Neural cell (in vitro differentiated cells): ENCODE measurements at regions not wholly inside any gene's neighbourhood (a gene's known extent, or its start where the extent isn't known, plus 50 kb on each side); places are given as distances from the start of the nearest gene placed in this dataset.

Experiments used
- H2AFZ ChIP-seq: fragments of 200-600, 300-800 bp; sonication (generic), shearing (Covaris generic); 2 replicates; pipeline ENCODE4 v1.6.0; 2014; ENCODE audit warnings: low read depth, mild to moderate bottlenecking, antibody characterized with exemption, low read length, moderate library complexity
- H3F3A ChIP-seq: fragments of 200-600 bp; shearing (Covaris generic); 2 replicates; pipeline ENCODE4 v1.6.1; 2016; ENCODE audit warnings: mild to moderate bottlenecking, moderate library complexity, mixed read lengths, antibody characterized with exemption, low read length; ENCODE audit not compliant: insufficient read depth, poor library complexity, severe bottlenecking
- H3K27ac ChIP-seq: fragments of 200-600, 300-800 bp; sonication (generic), shearing (Covaris generic); 2 replicates; pipeline ENCODE4 v1.5.1; 2014; ENCODE audit warnings: mild to moderate bottlenecking, low read length, moderate library complexity
- H3K27me3 ChIP-seq: fragments of 300-800, 200-600 bp; sonication (generic), shearing (Covaris generic); 2 replicates; pipeline ENCODE4 v1.6.0; 2014; ENCODE audit warnings: mild to moderate bottlenecking, low read depth, low read length, moderate library complexity; ENCODE audit not compliant: insufficient read depth
- H3K36me3 ChIP-seq: fragments of 300-800, 200-600 bp; sonication (generic), shearing (Covaris generic); 2 replicates; pipeline ENCODE4 v1.5.1; 2014; ENCODE audit warnings: mild to moderate bottlenecking, antibody characterized with exemption, low read length, moderate library complexity; ENCODE audit not compliant: insufficient read depth
- H3K4me2 ChIP-seq: fragments of 300-800, 200-600 bp; sonication (generic), shearing (Covaris generic); 2 replicates; pipeline ENCODE4 v1.6.0; 2014; ENCODE audit warnings: mild to moderate bottlenecking, low read length
- H3K4me3 ChIP-seq: fragments of 300-800, 200-600 bp; sonication (generic), shearing (Covaris generic); 2 replicates; pipeline ENCODE4 v1.5.1; 2014; ENCODE audit warnings: mild to moderate bottlenecking, low read length, moderate library complexity
- H3K79me2 ChIP-seq: fragments of 200-600 bp; shearing (Covaris generic); replicated peaks from 2 replicates; pipeline ENCODE4 v1.6.0; 2014; ENCODE audit warnings: mild to moderate bottlenecking, low read length, moderate library complexity; ENCODE audit not compliant: insufficient read depth
- H3K9ac ChIP-seq: fragments of 300-800, 200-600 bp; sonication (generic), shearing (Covaris generic); 2 replicates; pipeline ENCODE4 v1.6.1; 2016; ENCODE audit warnings: mild to moderate bottlenecking, low read length, mixed read lengths
- H3K9me2 ChIP-seq: fragments of 200-600 bp; shearing (Covaris generic); 2 replicates; pipeline ENCODE4 v1.6.1; 2016; ENCODE audit warnings: mild to moderate bottlenecking, low read length, mixed read lengths; ENCODE audit not compliant: insufficient read depth
- H3K9me3 ChIP-seq: fragments of 200-600, 300-800 bp; sonication (generic), shearing (Covaris generic); 2 replicates; pipeline ENCODE4 v1.6.1; 2016; ENCODE audit warnings: mild to moderate bottlenecking, mixed run types, low read length, moderate library complexity, mixed read lengths
- H4K20me1 ChIP-seq: fragments of 200-600 bp; shearing (Covaris generic); 2 replicates; pipeline ENCODE4 v1.6.1; 2016; ENCODE audit warnings: mild to moderate bottlenecking, mixed run types; ENCODE audit not compliant: insufficient read depth
- EP300 ChIP-seq: fragments of 450-650 bp; conservative IDR thresholded peaks from 2 replicates; pipeline ENCODE4 v1.6.1; 2014; ENCODE audit warnings: antibody characterized with exemption, mild to moderate bottlenecking, moderate library complexity; ENCODE audit not compliant: poor library complexity, severe bottlenecking
- EZH2 ChIP-seq: fragments of 200-600, 300-800 bp; shearing (Covaris generic), sonication (generic); IDR thresholded peaks from 2 replicates; pipeline ENCODE4 v1.6.1; 2014; ENCODE audit warnings: antibody characterized with exemption, low read length, borderline replicate concordance, mild to moderate bottlenecking; ENCODE audit not compliant: insufficient read depth, poor library complexity, severe bottlenecking
- MXI1 ChIP-seq: fragments of 450-650 bp; conservative IDR thresholded peaks from 2 replicates; pipeline ENCODE4 v1.6.1; 2014; ENCODE audit warnings: antibody characterized with exemption, mild to moderate bottlenecking; ENCODE audit not compliant: poor library complexity, severe bottlenecking
- POLR2AphosphoS5 ChIP-seq: IDR thresholded peaks from 2 replicates; pipeline ENCODE4 v1.6.1; 2012
- RAD21 ChIP-seq: fragments of 450-650 bp; conservative IDR thresholded peaks from 2 replicates; pipeline ENCODE4 v1.6.1; 2014; ENCODE audit warnings: antibody characterized with exemption, mild to moderate bottlenecking, moderate library complexity
- REST ChIP-seq: IDR thresholded peaks from 2 replicates; pipeline ENCODE4 v1.6.1; 2012; ENCODE audit warnings: borderline replicate concordance
- SMC3 ChIP-seq: fragments of 450-650 bp; conservative IDR thresholded peaks from 2 replicates; pipeline ENCODE4 v1.6.1; 2014; ENCODE audit warnings: antibody characterized with exemption, mild to moderate bottlenecking, moderate library complexity; ENCODE audit not compliant: poor library complexity
- TAF1 ChIP-seq: IDR thresholded peaks from 2 replicates; pipeline ENCODE4 v1.6.1; 2012; ENCODE audit warnings: low read depth
- TF ChIP-seq, protein P1 (sequence below): fragments of 450-650 bp; IDR thresholded peaks from 2 replicates; pipeline ENCODE4 v1.5.1; 2014; ENCODE audit warnings: antibody characterized with exemption, mild to moderate bottlenecking, moderate library complexity; ENCODE audit not compliant: poor library complexity, severe bottlenecking

GRCh38 chr17:70296456-70296855 lies 127.1 kb downstream of the KCNJ2 start:
- no peaks in the 10 kb centered on the region for H4K20me1 ChIP-seq
- H3K4me3 ChIP-seq, result no peak overlapping the region
- H3K9me2 ChIP-seq, result no peaks in the 10 kb centered on the region
- H2AFZ ChIP-seq, result no peak overlapping the region
- TF ChIP-seq RAD21, result no peak
- TF ChIP-seq EZH2, result no peak
- TF ChIP-seq REST, result no peak
- no peak for TF ChIP-seq SMC3
- no peaks in the 10 kb centered on the region for H3K27me3 ChIP-seq
- no peaks in the 10 kb centered on the region for H3K9me3 ChIP-seq
- no peak overlapping the region for H3K4me2 ChIP-seq
- H3K79me2 ChIP-seq, result no peaks in the 10 kb centered on the region
- H3K9ac ChIP-seq, result no peak overlapping the region
- no peak overlapping the region for H3K27ac ChIP-seq
- H3F3A ChIP-seq, result no peaks in the 10 kb centered on the region
- H3K36me3 ChIP-seq, result no peaks in the 10 kb centered on the region

DNA sequence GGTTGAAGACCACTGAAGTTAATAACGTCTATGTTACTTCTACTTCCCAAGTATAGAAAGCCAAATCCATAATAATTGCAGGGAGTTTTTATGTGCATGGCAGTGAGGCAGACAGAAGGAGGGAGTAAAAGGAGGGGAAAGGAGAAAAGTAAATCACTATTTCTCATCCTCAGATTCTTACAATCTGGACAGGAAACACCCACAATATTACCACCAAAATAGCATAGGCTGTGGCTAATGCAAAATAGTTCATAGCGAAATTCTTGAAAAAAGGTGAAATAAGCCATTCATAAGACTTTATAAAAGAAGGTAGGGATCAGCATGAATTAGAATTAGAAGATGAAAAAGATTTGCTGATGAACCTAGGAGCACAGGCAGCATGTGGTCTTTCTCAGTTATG lies 128.1 kb downstream of the KCNJ2 start:
- Histone ChIP-seq H3K27me3 (no peaks in the 10 kb centered on the region), H3F3A (no peaks in the 10 kb centered on the region), H3K9me3 (no peaks in the 10 kb centered on the region), H2AFZ (no peak overlapping the region), H3K9ac (no peak overlapping the region), H3K9me2 (no peaks in the 10 kb centered on the region), H3K27ac (no peak overlapping the region), H3K4me3 (no peak overlapping the region), H4K20me1 (no peaks in the 10 kb centered on the region), H3K79me2 (no peaks in the 10 kb centered on the region), H3K36me3 (no peaks in the 10 kb centered on the region), H3K4me2 (no peak overlapping the region)
- TF ChIP-seq TAF1 (no peak), RAD21 (no peak), MXI1 (no peak), EZH2 (no peak), SMC3 (no peak), POLR2AphosphoS5 (no peak)
- TF ChIP-seq, protein P1, sequence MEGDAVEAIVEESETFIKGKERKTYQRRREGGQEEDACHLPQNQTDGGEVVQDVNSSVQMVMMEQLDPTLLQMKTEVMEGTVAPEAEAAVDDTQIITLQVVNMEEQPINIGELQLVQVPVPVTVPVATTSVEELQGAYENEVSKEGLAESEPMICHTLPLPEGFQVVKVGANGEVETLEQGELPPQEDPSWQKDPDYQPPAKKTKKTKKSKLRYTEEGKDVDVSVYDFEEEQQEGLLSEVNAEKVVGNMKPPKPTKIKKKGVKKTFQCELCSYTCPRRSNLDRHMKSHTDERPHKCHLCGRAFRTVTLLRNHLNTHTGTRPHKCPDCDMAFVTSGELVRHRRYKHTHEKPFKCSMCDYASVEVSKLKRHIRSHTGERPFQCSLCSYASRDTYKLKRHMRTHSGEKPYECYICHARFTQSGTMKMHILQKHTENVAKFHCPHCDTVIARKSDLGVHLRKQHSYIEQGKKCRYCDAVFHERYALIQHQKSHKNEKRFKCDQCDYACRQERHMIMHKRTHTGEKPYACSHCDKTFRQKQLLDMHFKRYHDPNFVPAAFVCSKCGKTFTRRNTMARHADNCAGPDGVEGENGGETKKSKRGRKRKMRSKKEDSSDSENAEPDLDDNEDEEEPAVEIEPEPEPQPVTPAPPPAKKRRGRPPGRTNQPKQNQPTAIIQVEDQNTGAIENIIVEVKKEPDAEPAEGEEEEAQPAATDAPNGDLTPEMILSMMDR, result no peak

DNA sequence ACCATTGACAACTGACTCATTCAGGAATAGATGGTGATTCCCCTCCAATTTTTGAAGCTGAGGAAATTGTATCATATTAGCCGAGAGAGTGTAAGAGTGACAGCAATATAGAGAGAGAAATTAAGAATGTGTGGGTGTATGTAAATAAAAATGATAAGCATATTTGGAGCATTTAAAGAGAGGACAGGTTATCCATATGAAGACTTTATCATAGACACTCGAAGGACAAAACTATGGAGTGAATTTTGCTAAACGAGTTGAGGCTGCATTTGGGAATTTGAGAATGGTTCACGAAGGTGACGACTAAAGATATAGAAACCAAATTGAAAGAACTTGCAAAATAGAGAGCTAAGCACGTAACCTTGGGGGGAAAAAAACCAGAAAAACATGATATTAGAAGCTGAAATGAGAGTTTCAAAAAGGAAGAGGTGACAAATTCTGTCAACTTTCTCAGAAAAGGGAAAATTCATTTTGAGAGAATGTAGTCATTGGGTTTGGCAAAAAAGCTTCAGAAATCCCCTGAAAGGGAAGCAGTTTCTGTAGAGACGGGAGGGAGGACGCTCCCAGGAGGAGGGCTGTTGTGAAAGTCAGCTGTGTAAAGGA lies 129.7 kb downstream of the KCNJ2 start:
- Histone ChIP-seq H3K9me2 (no peaks in the 10 kb centered on the region), H4K20me1 (no peaks in the 10 kb centered on the region), H3K4me3 (no peak overlapping the region), H3F3A (no peaks in the 10 kb centered on the region), H3K27ac (no peak overlapping the region), H3K9ac (no peak overlapping the region), H3K36me3 (no peaks in the 10 kb centered on the region), H3K79me2 (no peaks in the 10 kb centered on the region), H3K4me2 (no peak overlapping the region), H3K9me3 (no peaks in the 10 kb centered on the region), H2AFZ (no peak overlapping the region), H3K27me3 (no peaks in the 10 kb centered on the region)
- TF ChIP-seq, protein P1, result no peak
- TF ChIP-seq EZH2 (no peak), REST (no peak), RAD21 (no peak), POLR2AphosphoS5 (no peak), TAF1 (no peak), SMC3 (no peak), MXI1 (no peak), EP300 (no peak)
